ENCODE measurements at regions not wholly inside any gene's neighbourhood (a gene's known extent, or its start where the extent isn't known, plus 50 kb on each side); places are given as distances from the start of the nearest gene placed in this dataset.

DNA sequence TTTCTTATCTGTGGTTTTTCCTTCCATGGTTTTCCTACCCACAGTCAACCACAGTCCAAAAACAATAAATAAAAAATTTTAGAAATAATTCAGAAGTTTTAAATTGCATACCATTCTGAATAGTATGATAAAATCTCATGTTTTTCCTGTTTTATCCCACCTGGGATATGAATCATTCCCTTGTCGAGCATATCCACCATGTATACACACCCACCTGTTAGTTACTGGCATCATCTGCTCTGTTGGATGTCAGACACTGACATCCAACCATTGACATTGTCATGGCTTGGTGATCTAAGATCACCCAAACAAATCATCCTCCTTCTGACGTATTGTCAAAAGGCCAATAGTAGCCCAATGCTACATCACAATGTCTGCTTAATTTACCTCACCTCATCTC lies 749.8 kb downstream of the TNS3 start:
- DNase-seq (ENCODE audit: low spot score), result no peak

- DNase-seq (ENCODE audit: low spot score), result no peak
Observed at GRCh38 chr7:46819819-46820218, 762.1 kb downstream of the TNS3 start.

DNA sequence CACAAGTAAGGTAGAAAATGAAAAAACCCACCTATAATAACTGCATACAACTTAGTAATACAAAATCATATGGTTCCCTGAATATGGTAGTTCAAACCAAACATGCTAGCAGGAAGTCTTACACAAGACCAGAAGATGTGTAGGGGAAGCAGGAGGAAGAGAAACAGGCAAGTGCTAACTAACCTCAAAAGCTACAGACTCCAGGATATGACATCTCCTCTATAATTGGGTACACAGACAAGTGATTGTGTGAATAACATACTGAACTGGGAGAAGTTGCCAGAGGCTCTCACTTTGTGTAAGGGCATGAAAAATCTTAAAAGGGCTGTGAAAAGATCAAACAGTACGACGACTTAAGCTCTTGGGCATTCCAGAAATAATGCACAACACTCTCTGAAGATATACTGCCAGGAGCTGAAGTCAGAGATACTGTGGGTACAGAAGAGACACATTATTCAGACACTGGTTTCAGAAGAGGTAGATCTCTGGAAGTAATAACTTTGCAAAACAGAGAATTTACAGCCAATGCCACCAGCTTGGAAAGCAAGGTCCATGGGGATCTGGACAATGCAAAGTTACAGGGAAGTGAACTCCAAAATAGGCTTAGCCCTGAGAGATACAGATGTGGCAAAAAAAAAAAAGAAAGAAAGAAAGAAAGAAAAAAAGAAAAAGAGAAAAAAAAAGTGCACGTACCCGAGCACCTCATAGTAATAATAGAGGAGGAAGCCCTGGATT lies 767.2 kb downstream of the TNS3 start:
- no peak for DNase-seq (ENCODE audit: low spot score)

DNA sequence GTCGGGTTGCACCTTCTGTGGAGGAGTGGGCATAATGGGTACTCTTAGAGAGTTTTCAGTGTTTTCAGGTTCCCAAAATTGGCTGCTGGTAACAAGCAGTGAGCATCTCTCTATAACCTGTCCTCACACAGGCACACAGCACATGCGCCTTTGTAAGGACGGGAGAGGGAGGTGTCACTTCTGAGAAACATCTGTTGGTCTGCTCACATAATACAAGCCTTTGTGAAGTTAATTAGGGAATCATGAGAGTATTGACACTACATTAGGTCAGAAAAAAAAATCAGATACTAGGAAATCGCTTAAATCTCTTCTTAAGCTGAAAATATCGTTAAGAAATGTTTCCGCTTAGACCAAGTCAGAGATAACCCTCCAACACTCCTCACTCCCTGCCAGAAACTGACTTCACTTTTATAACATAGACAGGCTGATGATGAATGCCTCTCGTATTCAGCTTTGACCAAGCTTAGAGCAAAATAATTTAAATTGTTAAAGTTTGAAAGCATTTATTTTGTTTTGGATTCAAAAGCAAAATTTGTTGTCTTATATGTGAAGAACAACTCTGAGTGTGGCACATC lies 769.7 kb downstream of the TNS3 start:
- no peak for DNase-seq (ENCODE audit: low spot score)

GRCh38 chr7:46811529-46811928 lies 770.4 kb downstream of the TNS3 start:
- no peak for DNase-seq (ENCODE audit: low spot score)

DNA sequence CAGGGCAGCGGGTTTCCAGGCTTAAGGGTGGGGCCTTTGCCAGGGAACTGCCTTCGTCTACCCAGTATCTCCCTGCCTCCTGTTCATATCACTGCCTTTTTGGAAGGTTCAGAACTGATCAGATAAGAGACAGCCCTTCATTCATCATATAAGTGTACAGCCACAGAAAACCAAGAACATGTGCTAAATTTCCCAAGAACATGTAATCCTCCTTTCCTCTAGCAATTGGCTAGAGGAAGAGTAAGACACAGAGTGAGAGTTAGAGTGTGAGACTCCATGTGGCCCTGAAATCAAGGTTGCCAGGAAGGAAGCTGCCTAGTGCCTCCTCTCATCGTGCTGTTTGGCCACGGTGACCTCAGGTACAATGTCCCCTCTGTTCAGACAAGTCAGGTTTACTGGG lies 770.9 kb downstream of the TNS3 start:
- no peak for DNase-seq (ENCODE audit: low spot score)

DNA sequence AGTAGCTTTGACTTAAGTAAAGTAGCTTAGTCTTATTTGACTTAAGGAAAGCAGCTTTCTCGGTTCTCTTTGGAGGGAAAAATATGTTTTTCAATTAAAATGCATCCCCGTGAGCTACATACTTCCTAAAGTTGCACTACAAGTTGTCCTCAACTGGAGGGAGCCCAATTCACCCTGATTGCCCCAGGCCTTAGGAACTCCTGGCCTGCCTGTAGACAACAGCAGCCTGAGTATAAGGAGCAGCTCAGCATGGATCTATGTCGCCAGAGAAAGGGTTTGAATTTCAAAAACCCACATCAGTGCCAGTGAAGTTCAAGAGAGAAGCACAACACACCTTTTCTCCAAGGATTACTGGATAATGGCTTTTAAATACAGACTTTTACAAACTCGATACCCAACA lies 772.0 kb downstream of the TNS3 start:
- DNase-seq (ENCODE audit: low spot score), result no peak

- no peak for DNase-seq (ENCODE audit: low spot score)
Observed at GRCh38 chr7:46806856-46807255, 775.1 kb downstream of the TNS3 start.

- DNase-seq (ENCODE audit: low spot score), result no peak
Observed at GRCh38 chr7:46802479-46802878, 779.4 kb downstream of the TNS3 start.

DNA sequence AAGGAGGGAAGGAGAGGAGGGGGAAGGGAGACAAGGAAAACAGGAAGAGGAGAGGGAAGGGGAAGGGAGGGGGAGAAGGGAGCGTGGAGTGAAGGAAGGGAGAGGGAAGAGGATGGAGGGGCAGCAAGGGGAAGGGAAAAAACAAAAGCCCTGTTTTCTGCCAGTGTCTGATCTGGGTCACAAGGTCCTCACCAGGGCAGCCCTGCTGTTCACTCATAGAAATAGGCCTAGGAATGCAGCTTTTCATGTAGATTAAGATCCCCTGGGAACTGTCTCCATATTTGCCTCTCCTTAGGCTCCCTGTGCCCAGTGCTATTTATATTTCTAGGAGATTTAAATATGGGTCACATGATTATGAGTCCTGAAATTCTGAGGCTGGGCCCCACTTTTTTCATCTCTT lies 790.7 kb downstream of the TNS3 start:
- DNase-seq (ENCODE audit: low spot score), result no peak

- DNase-seq (ENCODE audit: low spot score), result no peak
Observed at GRCh38 chr7:46786995-46787394, 794.9 kb downstream of the TNS3 start.

DNA sequence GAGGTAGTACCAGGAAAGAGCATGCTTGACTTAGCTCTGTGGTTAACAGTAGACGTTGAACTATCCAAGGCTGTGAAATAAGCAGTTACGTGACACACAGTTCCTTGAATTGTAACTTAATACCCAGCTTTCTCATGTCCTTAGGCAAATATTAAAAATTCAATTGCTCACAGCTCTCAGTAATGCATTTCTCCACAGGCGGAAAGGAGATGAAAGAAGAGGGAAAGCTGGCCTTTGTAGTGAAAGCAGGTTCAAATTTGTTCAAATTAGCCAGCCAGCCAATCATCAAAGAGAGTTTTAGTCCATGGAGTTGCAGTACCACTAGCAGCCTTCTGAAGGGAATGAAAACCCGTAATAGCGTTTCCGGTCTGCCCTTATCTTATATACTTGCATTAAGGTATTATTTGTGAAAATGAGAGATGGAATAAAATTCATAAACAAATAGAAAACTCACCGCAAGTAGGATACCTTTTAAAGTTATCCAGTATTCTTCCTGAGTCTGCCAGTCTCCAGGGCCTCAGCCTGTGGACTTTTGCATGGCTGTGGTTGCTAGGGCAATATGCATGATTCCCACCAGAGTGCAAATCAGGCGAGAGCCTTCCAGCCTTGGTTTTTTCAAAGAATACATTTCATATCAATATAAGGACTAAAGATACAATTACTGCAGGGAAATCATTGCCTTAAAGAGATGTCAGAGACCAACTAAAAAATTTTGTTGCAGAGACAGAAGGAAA lies 795.5 kb downstream of the TNS3 start:
- DNase-seq (ENCODE audit: low spot score), result no peak

DNA sequence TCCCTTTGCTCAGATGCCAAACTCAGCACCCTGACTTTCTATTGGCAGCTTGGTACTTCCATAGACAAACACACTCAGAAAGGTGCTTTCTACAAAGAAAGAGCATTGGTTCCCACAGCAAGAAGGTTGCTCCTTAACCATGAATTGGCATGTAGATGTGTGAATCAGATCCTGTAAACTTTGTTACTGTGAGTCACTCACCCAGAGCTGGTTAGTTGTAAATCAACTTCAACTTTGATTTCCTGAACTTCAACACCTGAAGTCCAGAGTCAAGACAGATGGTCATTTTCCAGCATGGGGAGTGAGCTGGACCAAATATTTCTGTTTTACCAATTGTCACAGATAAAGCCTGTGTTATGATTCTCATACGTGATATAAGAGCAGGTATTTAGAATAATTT lies 797.2 kb downstream of the TNS3 start:
- no peak for DNase-seq (ENCODE audit: low spot score)

DNA sequence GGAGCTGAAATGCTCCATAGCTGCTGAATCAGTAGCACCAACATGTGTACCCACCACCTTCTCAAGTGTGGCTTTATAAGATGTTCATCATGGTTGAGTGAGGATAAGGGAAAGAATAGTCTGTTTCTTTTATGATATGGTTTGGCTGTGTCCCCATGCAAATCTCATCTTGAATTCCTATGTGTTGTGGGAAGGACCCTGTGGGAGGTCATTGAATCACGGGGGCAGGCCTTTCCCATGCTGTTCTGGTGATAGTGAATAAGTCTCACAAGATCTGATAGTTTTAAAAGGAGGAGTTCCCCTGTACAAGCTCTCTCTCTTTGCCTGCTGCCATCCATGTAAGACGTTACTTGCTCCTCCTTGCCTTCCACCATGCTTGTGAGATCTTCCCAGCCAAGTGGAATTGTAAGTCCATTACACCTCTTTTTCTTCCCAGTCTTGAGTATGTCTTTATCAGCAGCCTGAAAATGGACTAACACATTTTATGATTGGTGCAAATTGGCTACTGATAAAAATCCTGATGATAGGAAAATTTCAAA lies 799.9 kb downstream of the TNS3 start:
- no peak for DNase-seq (ENCODE audit: low spot score)

GRCh38 chr7:46776790-46777189 lies 805.1 kb downstream of the TNS3 start:
- no peak for DNase-seq (ENCODE audit: low spot score)

DNA sequence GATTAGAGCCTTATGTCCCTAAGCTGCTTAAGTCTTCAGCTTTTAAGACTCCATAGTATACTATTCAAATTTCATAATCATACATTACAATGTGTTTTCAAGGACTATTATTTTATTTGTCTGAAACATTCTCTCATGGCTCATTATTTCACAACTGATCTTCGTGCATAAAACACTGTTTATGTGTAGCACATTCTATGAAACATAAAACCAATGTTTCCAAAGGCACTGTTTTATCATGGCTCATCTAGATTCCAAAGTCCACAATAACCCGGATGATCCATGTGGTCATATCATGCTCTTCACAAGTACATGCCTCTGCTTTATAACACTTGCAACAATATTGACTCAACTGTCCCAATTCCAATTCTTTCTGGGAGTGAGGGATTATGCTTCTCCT lies 806.1 kb downstream of the TNS3 start:
- DNase-seq (ENCODE audit: low spot score), result no peak

DNA sequence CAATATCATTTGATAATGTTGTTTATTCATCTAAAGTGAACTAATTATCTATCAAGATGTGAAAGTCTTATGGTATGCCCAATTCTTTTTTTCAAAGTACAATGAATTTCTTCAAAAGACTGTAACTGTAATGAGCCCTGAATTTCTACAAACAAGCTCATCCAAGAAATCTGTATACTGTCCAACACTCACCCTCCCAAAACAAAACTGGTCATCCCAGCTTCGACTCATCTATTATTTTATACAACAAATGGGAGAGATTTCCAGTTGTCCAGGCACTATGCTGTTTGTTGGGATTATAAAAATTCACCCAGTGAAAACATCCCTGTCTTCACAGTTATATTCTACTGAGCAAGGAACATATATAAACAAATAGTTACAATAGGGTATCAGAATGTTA lies 806.9 kb downstream of the TNS3 start:
- DNase-seq (ENCODE audit: low spot score), result no peak

GRCh38 chr7:46774515-46774914 lies 807.4 kb downstream of the TNS3 start:
- no peak for DNase-seq (ENCODE audit: low spot score)

GRCh38 chr7:46772776-46773175 lies 809.1 kb downstream of the TNS3 start:
- DNase-seq (ENCODE audit: low spot score), result no peak

- no peak for DNase-seq (ENCODE audit: low spot score)
Observed at GRCh38 chr7:46767071-46767470, 814.8 kb downstream of the TNS3 start.

DNA sequence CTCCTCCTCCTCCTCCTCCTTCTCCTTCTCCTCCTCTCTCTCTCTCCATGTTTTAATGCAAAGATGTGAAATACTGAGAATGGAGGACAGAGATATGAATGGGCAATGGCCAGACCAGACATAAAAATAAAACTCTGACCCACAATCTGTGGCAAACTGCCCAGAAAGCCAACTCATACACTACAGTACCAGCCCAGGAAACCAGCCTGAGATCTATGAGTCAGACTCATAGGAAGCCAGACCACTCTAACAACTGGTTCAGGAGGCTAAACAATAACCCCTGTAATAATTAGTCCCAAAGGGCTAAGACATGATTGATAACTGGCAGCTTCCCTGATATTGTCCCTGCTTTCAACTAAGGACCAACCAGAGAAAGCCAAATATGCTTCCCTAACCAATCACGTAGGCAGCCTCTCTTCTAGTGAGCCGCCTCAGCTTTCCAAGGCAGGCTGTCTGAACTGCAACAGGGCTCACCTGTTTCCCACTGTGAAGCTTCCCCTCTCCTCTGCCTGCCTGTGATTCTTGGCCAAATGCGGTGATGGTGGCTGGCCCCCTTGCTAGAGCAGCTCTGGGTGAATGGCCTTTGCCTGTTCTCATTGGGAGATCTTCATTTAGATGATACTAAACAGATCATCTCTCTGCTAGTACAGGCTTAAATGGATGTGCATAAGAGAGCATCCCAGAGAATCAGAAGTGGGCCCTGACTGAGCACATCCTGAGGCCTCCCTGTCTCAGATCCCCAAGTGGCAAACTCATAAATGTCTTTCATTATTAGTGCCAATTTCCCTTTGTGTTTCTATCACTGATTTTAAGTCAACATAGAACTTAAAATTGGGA lies 817.6 kb downstream of the TNS3 start:
- DNase-seq (ENCODE audit: low spot score), result no peak

GRCh38 chr7:46763344-46763743 lies 818.6 kb downstream of the TNS3 start:
- no peak for DNase-seq (ENCODE audit: low spot score)
